Amygdala (tissue), 56 donors: ENCODE measurements at regions not wholly inside any gene's neighbourhood (a gene's known extent, or its start where the extent isn't known, plus 50 kb on each side); places are given as distances from the start of the nearest gene placed in this dataset.
A peak's percentile ranks its signal among the peaks of the same experiment; 100 is the strongest.
"Not testable (repeated sequence)": the region's sequence is repeated elsewhere in the genome, so short reads cannot be mapped to it uniquely, and the experiment has no call there.

Experiments
- DNase-seq, 56 donors: peaks; one replicate each; lab custom pipeline; 2025; lab: John Stamatoyannopoulos, UW

DNA sequence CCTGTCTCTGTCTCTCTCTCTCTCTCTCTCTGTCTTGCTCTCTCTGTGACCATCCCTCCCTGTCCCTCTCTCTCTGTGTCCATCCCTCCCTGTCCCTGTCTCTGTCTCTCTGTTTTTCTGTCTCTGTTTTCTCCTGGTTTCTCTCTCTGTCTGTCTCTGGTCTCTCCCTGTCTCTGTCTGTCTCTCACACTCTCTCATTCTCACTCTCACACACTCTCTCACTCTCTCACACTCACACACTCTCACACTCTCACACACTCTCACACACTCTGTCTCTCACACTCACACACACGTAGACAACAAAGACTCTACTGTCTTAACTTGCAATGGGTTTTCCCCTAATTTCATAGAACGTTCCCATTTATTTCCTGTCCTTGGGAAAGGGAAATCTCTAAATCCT lies 299.5 kb downstream of the FOXL1 start:
- DNase-seq, result no peak

DNA sequence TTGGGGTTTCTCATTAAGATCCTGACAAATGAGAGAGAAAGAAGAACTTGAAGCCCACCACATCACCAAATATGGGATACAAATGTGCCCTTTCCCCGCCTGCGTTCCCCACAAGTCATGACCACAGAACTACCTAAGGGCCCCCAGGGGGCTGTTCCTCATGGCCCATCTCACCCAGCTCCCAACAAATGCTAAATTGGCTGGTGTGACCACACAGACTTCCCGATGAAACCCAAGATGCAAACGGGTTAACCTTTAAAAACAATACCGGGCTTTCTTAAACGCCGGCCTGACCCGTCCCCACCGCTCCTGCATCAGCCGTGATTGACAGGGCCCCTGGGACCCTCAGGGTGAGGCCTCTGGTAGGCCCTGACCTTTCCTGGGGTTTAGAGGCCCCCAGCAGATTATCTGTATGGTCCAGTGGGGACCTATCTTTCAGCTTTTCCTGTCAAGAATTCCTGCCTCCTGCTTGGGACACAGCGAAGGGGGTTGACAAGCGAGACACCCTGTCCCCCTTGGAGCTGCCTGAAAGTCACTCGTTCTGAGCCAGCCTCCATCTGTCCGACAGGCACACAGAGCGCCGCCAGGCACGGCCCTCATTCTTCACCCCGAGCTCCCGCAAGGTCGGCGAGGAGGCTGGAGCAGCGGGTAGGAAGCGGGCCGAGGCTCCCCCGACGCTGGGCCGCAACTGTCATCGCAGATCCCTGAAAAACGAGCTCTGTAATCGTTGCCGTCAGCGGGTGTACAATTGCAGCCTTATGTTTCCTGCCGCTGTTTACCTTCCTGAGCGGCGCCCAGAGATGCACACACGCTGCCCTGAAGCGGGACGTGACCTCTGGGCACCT lies 300.1 kb downstream of the FOXL1 start:
- no peak for DNase-seq

DNA sequence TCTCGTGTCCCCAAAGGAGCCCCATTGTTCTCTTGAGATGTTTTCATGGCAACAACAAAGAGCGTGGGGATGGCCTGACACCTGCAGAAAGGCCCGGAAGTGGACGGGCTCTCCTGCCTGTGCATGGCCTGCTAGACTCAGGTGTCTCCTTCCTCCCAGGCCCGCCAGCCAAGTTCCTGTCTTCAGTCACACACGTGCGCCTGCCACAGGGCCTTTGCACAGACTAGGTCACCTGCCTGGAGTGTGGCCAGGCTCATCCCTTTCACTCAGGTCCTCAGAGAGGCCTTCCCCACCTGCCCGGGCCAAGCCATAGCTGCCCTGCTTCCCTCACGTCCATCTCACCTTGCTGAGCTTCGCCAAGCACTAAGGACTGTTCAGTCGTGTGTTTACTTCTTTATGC lies 300.9 kb downstream of the FOXL1 start:
- DNase-seq, result no peak

- DNase-seq, result no peak
These were observed 302.2 kb downstream of the FOXL1 start for GRCh38 chr16:86880316-86881117.

GRCh38 chr16:86881118-86881510 lies 302.8 kb downstream of the FOXL1 start:
- DNase-seq, result no peak

DNA sequence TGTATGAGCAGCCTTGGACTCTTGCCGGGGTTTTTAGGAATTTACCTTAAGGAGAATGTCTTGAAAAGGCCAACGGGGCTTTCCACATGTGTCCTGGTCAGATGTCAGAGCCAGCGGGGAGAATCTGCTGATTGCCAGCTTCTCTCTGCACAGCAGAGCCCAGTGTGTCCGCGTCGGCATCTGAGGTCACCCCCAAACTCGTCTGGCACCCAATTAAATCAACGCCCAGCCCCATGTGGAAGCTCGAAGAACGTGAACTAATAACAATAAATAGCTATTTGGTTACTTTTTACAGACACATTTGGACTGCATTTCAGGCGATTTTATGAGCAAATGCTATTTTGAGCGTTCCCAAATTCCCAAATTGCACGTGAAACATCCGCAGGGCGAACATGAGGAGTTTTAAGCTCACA lies 303.5 kb downstream of the FOXL1 start:
- no peak for DNase-seq

DNA sequence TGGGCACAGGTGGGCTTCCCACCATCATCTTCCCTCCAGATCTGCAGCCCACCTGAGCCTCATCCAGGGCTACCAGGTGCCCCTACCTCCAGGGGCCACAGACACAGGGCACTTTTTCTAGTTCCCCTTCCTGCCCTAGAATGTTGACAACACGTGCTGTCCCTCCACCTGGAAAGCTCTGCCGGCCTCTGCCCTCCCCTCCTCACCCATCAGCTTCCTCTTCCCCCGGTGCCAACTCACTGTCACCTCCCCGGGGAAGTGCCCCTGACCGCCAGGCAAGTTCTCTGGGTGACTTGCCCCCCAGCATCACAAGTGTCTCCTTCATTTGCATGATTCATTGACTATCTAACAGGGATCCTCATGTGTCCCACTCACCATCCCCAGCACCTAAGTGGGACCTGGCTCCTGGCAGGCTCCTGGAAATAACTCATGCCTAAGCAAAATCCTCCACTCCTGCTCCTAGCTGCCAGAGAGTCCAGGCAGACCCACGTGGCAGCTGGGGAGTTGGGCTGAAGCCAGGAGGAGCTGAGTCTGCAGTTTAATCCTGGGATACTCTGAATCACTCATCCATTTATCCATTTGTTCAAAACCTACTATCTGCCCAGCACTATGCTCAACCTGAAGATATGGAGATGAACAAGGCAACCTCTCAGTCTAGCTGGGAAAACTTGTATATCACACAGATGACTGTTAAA lies 304.4 kb downstream of the FOXL1 start:
- peak in 19 of 56 donors; percentile 0 to 50 (median 11) for DNase-seq

- DNase-seq, result no peak
These were observed 305.4 kb downstream of the FOXL1 start for GRCh38 chr16:86883583-86884389.

- DNase-seq, result no peak
These were observed 306.0 kb downstream of the FOXL1 start for GRCh38 chr16:86884390-86884650.

- DNase-seq, result no peak
These were observed 306.8 kb downstream of the FOXL1 start for GRCh38 chr16:86885139-86885538.

DNA sequence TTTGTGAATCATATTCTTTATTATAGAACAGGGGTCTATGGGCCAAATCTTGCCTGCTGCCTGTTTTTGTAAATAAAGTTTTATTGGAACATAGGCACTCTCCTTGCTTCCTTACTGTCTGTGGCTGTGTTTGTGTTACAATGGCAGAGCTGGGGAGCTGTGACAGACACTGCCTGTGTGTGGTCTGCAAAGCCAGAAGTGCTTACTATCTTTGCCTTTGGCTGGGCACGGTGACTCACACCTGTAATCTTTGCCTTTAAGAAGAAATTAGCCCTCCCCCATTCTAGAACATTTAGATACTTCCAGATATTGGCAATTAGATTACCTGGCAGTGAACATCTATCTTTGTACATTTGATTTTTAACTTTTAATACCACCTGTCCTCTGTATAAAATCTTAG lies 308.3 kb downstream of the FOXL1 start:
- DNase-seq, result no peak

GRCh38 chr16:86887416-86887815 lies 309.1 kb downstream of the FOXL1 start:
- DNase-seq, result no peak

DNA sequence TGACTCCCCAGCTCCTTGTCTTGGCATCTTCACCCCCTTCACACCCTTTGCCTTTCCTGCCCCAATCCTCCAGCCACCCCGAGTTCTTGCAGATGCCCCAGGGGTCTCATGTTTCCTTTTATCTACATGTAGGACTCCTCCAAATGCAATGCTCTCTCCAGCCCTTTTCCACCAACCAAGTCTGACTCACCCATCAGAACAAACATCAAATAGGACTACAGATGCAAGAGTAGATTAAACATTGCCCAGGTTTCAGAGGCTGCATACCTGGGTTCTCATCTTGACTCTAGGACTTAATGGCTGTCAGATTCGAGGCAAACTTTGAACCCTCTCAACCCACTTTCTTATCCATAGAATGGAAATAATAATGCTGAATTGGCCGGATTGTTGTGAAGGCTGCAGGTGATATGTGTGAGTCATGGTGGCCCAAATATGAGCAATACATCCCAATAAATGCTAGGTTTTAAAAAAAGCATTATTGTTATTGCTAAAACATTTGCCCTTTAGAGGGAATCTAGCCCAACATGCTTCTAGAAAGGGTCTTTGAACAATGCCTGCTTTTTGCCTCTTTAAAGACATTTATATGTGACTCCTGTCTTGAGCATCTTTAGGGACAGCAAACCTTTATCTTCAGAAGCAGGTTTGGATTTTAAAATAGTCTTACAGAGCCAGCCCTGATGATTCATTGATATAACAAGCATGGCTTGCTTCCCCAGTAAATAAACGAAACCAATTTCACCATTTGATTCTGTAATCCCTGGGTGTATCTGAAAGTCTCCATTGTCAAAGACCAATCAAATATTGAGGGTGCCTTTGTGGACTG lies 310.1 kb downstream of the FOXL1 start:
- no peak for DNase-seq

- DNase-seq, result not testable (repeated sequence)
These were observed 310.7 kb downstream of the FOXL1 start for GRCh38 chr16:86889054-86889366.

GRCh38 chr16:86889974-86890373 lies 311.6 kb downstream of the FOXL1 start:
- no peak for DNase-seq

DNA sequence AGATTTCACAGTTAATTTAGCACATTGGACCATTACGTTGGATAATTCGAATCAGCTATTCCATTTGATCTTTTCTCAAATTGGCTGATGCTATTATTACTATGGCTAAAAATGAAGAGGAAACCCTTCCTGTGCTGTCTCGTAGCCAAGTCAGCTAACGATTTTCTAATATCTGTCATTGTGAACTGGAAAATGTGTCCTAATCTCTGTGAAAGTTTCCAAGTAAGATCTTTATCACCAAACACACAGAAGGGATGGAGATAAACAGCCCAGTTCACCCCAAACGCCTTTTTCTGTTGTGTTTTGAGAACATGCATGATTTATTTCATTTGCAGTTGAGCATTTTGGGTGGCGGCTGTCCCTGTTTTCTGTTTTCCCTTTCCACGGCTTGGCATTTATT lies 312.8 kb downstream of the FOXL1 start:
- no peak for DNase-seq

DNA sequence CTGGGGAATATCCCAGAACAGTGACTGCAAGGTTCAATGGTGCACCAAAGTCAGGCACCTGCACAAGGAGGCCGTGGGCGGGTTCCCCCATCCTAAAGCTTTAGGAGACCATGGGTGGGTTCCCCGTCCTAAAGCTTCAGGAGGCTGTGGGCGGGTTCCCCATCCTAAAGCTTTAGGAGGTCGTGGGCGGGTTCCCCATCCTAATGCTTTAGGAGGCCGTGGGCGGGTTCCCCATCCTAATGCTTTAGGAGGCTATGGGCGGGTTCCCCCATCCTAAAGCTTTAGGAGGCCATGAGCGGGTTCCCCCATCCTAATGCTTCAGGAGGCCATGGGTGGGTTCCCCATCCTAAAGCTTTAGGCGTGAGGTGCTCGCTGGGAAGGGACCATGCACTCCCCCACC lies 313.3 kb downstream of the FOXL1 start:
- no peak for DNase-seq

GRCh38 chr16:86892509-86892908 lies 314.2 kb downstream of the FOXL1 start:
- no peak for DNase-seq

GRCh38 chr16:86893506-86893905 lies 315.2 kb downstream of the FOXL1 start:
- no peak for DNase-seq

GRCh38 chr16:86894029-86894567 lies 315.7 kb downstream of the FOXL1 start:
- no peak for DNase-seq
